K562 (cell line): ENCODE measurements at regions not wholly inside any gene's neighbourhood (a gene's known extent, or its start where the extent isn't known, plus 50 kb on each side); places are given as distances from the start of the nearest gene placed in this dataset.

Source experiments
- ATAC-seq: fragments of 200-7000 bp; cut with Tn5 transposase; 3 replicates; pipeline ENCODE4 v1.9.1; 2020; ENCODE audit warnings: moderate library complexity
- BruUV-seq: library from RNA; stranded (reverse); fragments of 400-500 nt; replicated peaks from 2 replicates; lab custom pipeline; 2021; lab: Mats Ljungman, UMichigan
- CTCF ChIA-PET: fragments of 300-600 bp; formaldehyde crosslinking; extraction: SDS; loops from one replicate; lab custom pipeline; 2021; ENCODE audit warnings: low intra/inter-chr PET ratio; lab: Yijun Ruan, JAX
- POLR2A ChIA-PET: fragments of 300-600, 350-650 bp; sonication (Branson Sonifier 250); formaldehyde crosslinking; extraction: SDS; loops from one replicate; lab custom pipeline; 2021; ENCODE audit warnings: antibody characterized with exemption, inconsistent platforms; lab: Yijun Ruan, JAX
- DNase-seq, 4 experiments: peaks; one replicate each; pipeline versions ENCODE4 v3.0.0 to v3.0.0-alpha.2; 2011 to 2018; ENCODE audit warnings: low spot score in 3 of 4, mixed read lengths in 3 of 4; ENCODE audit errors: extremely low read depth in 1 of 4
- FAIRE-seq: peaks from 2 replicates; lab custom pipeline; 2011; peaks lifted over from hg19 to GRCh38; lab: Jason Lieb, UNC
- H2AFZ ChIP-seq: 2 replicates; pipeline ENCODE4 v1.6.0; 2011; ENCODE audit warnings: low read depth, low read length, control low read depth, inconsistent platforms
- H3K27ac ChIP-seq: fragments of 200-600 bp; 3 replicates; pipeline ENCODE4 v1.8.0; 2011; ENCODE audit warnings: low read depth, mild to moderate bottlenecking, control low read depth, inconsistent platforms, low read length, moderate library complexity, mixed read lengths; ENCODE audit errors: extremely low read depth
- H3K27me3 ChIP-seq, 2 experiments: fragments of 300-600 bp in 1 of 2; 2 replicates in 1 of 2; 3 replicates in 1 of 2; pipeline versions ENCODE4 v1.6.0 to v1.8.0; 2011; ENCODE audit warnings: inconsistent platforms in 2 of 2, low read length in 2 of 2, mild to moderate bottlenecking in 1 of 2, mixed read lengths in 1 of 2, moderate library complexity in 1 of 2; ENCODE audit not compliant: control insufficient read depth in 2 of 2, insufficient read depth in 2 of 2
- H3K36me3 ChIP-seq: fragments of 300-600 bp; 3 replicates; pipeline ENCODE4 v1.8.0; 2011; ENCODE audit warnings: mild to moderate bottlenecking, low read length, inconsistent platforms; ENCODE audit not compliant: control insufficient read depth, insufficient read depth
- H3K4me1 ChIP-seq, 2 experiments: fragments of 200-600 bp in 1 of 2; replicated peaks in 1 of 2; 2 replicates in 1 of 2; 3 replicates in 1 of 2; pipeline versions ENCODE4 v1.5.1 to v1.8.0; 2011; ENCODE audit warnings: inconsistent platforms in 2 of 2, low read length in 2 of 2, mild to moderate bottlenecking in 1 of 2, mixed read lengths in 1 of 2, moderate library complexity in 1 of 2; ENCODE audit not compliant: control insufficient read depth in 2 of 2, insufficient read depth in 2 of 2
- H3K4me2 ChIP-seq: 2 replicates; pipeline ENCODE4 v1.6.1; 2011; ENCODE audit warnings: low read length, control low read depth, inconsistent platforms, mixed read lengths; ENCODE audit not compliant: insufficient read depth
- H3K4me3 ChIP-seq: fragments of 200-600 bp; sonication (generic), shearing (Covaris generic); 2 replicates; pipeline ENCODE4 v1.5.1; 2016; ENCODE audit warnings: control low read depth, inconsistent platforms
- H3K79me2 ChIP-seq: fragments of 200-600 bp; 3 replicates; pipeline ENCODE4 v1.8.0; 2011; ENCODE audit warnings: low read length, inconsistent platforms; ENCODE audit not compliant: control insufficient read depth, insufficient read depth
- H3K9ac ChIP-seq, 2 experiments: 2 replicates each; pipeline versions ENCODE4 v1.6.0 to v1.6.1; 2011; ENCODE audit warnings: low read depth in 2 of 2, low read length in 2 of 2, control low read depth in 1 of 2, inconsistent platforms in 1 of 2, mild to moderate bottlenecking in 1 of 2, mixed read lengths in 1 of 2; ENCODE audit not compliant: insufficient read depth in 1 of 2
- H3K9me1 ChIP-seq: one replicate; pipeline ENCODE4 v1.6.0; 2011; ENCODE audit warnings: inconsistent platforms, mild to moderate bottlenecking, low read length, moderate library complexity; ENCODE audit not compliant: control insufficient read depth, insufficient read depth
- H3K9me3 ChIP-seq: replicated peaks from 2 replicates; pipeline ENCODE4 v1.5.1; 2011; ENCODE audit warnings: low read depth, low read length, inconsistent platforms; ENCODE audit not compliant: control insufficient read depth, insufficient read depth
- H4K20me1 ChIP-seq: replicated peaks from 2 replicates; pipeline ENCODE4 v1.6.1; 2011; ENCODE audit warnings: low read length, inconsistent platforms, mixed read lengths; ENCODE audit not compliant: control insufficient read depth, insufficient read depth
- ARID1B ChIP-seq: fragments of 450-650 bp; IDR thresholded peaks from 2 replicates; pipeline ENCODE4 v1.6.1; 2016; ENCODE audit warnings: antibody characterized with exemption, mild to moderate bottlenecking, inconsistent platforms
- C11orf30 ChIP-seq: fragments of 450-650 bp; IDR thresholded peaks from 2 replicates; pipeline ENCODE4 v1.6.1; 2016; ENCODE audit warnings: low read depth, mild to moderate bottlenecking
- CXXC5 ChIP-seq: fragments of 250-450 bp; sonication (Bioruptor Pico); IDR thresholded peaks from 2 replicates; pipeline ENCODE4 v1.8.0; 2022; ENCODE audit warnings: inconsistent platforms, mild to moderate bottlenecking, moderate library complexity
- DPF2 ChIP-seq: fragments of 450-650 bp; IDR thresholded peaks from 2 replicates; pipeline ENCODE4 v1.6.1; 2016
- ETV1 ChIP-seq: fragments of 450-650 bp; conservative IDR thresholded peaks from 2 replicates; pipeline ENCODE4 v1.6.1; 2016; ENCODE audit warnings: missing genetic modification characterization, control low read depth, low read depth, missing compliant biosample characterization
- ETV5 ChIP-seq: sonication (generic); formaldehyde crosslinking; IDR thresholded peaks from 2 replicates; pipeline ENCODE4 v1.4.0; 2020; ENCODE audit warnings: low read depth, mild to moderate bottlenecking, missing genetic modification reagents
- EWSR1 ChIP-seq: fragments of 450-650 bp; IDR thresholded peaks from 2 replicates; pipeline ENCODE4 v1.6.1; 2018; ENCODE audit warnings: borderline replicate concordance, mild to moderate bottlenecking, low read depth, moderate library complexity; ENCODE audit not compliant: partially characterized antibody
- MTA2 ChIP-seq: fragments of 450-650 bp; IDR thresholded peaks from 2 replicates; pipeline ENCODE4 v1.6.1; 2016; ENCODE audit warnings: low read depth
- PHF20 ChIP-seq: fragments of 450-650 bp; IDR thresholded peaks from 2 replicates; pipeline ENCODE4 v1.6.1; 2018; ENCODE audit not compliant: partially characterized antibody
- SETDB1 ChIP-seq: IDR thresholded peaks from one replicate; pipeline ENCODE4 v1.6.1; 2012; ENCODE audit warnings: low read length, control low read depth, inconsistent platforms
- SMARCE1 ChIP-seq: fragments of 450-650 bp; IDR thresholded peaks from 2 replicates; pipeline ENCODE4 v1.7.1; 2016; ENCODE audit warnings: mild to moderate bottlenecking
- ZNF133 ChIP-seq: fragments of 250-450 bp; sonication (Bioruptor Pico); IDR thresholded peaks from 2 replicates; pipeline ENCODE4 v1.4.0; 2020; ENCODE audit warnings: mild to moderate bottlenecking
- WGBS: fragments of 100-300 bp; shearing (Covaris generic); methylation state at CpG from one replicate; pipeline ENCODE4 v1.1.6; 2016; ENCODE audit warnings: low coverage, mixed read lengths; ENCODE audit not compliant: insufficient coverage; ENCODE audit errors: missing lambda C conversion rate; 5-methylcytosine and 5-hydroxymethylcytosine counted together
- in situ Hi-C: fragments of 300-500 bp; cut with MboI; formaldehyde crosslinking; loops from 4 replicates; pipeline ENCODE4 v1.15.0; 2018; ENCODE audit warnings: inconsistent platforms, mixed read lengths
- intact Hi-C: fragments of 100-400 bp; cut with micrococcal nuclease; formaldehyde crosslinking; loops from 2 replicates; pipeline ENCODE4 v1.14.2; 2022
- TF ChIP-seq, protein P1 (sequence below): fragments of 450-650 bp; formaldehyde crosslinking; IDR thresholded peaks from 2 replicates; pipeline ENCODE4 v1.4.0; 2020; ENCODE audit warnings: mild to moderate bottlenecking, moderate library complexity
- TF ChIP-seq, protein P2 (sequence below): fragments of 200-400 bp; formaldehyde crosslinking; IDR thresholded peaks from 2 replicates; pipeline ENCODE4 v1.6.1; 2017; ENCODE audit warnings: mild to moderate bottlenecking, low read depth, low read length, moderate library complexity
- TF ChIP-seq, protein P3 (sequence below): fragments of 450-650 bp; IDR thresholded peaks from 2 replicates; pipeline ENCODE4 v1.6.1; 2016; ENCODE audit warnings: antibody characterized with exemption

- Histone ChIP-seq H3K4me3 (no peak overlapping the region), H3K36me3 (no peaks in the 10 kb centered on the region), H3K79me2 (no peaks in the 10 kb centered on the region), H2AFZ (0 out of 2 replicates have a peak overlapping the region, but pooled peaks have one; percentile 59), H3K27ac (no peak overlapping the region), H3K9ac (no peak overlapping the region), H4K20me1 (no peaks in the 10 kb centered on the region), H3K9me1 (no peaks in the 10 kb centered on the region), H3K27me3 (no peaks in the 10 kb centered on the region), H3K4me2 (peak overlapping the region; percentile 18; the same call in 1 of the 2 replicates), H3K4me1 (peaks cover 0 to 9% of the 10 kb centered on the region in 2 experiments; a peak in 2 of 5 replicates), H3K9me3 (no peaks in the 10 kb centered on the region)
- ChIA-PET POLR2A (interaction anchor here (1.5 kb wide), 1 partner anchor 16 kb away, joined by 3 read pairs; no protein-coding TSS in a partner anchor), CTCF (no interaction called here)
- no TSS peak for BruUV-seq
- in situ Hi-C loops, result no loop called here
- WGBS, result 0% methylated on average over 2 of the region's 2 CpGs
- peak; percentile 67 for FAIRE-seq
- ATAC-seq, result peak; percentile 42; the same call in 2 of the 3 replicates
- peak in 2 of 4 experiments; percentile 25 to 38 for DNase-seq
- intact Hi-C loops, result no loop called here
- TF ChIP-seq CXXC5, result no peak
- peak; percentile 31; the same call in 1 of the 2 replicates for TF ChIP-seq SMARCE1
- TF ChIP-seq PHF20, result no peak
- TF ChIP-seq MTA2, result peak; percentile 35; the same call in 1 of the 2 replicates
- TF ChIP-seq EWSR1, result no peak
- TF ChIP-seq, protein P1, sequence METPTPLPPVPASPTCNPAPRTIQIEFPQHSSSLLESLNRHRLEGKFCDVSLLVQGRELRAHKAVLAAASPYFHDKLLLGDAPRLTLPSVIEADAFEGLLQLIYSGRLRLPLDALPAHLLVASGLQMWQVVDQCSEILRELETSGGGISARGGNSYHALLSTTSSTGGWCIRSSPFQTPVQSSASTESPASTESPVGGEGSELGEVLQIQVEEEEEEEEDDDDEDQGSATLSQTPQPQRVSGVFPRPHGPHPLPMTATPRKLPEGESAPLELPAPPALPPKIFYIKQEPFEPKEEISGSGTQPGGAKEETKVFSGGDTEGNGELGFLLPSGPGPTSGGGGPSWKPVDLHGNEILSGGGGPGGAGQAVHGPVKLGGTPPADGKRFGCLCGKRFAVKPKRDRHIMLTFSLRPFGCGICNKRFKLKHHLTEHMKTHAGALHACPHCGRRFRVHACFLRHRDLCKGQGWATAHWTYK (CRISPR knock-in tag), result no peak
- TF ChIP-seq, protein P2, sequence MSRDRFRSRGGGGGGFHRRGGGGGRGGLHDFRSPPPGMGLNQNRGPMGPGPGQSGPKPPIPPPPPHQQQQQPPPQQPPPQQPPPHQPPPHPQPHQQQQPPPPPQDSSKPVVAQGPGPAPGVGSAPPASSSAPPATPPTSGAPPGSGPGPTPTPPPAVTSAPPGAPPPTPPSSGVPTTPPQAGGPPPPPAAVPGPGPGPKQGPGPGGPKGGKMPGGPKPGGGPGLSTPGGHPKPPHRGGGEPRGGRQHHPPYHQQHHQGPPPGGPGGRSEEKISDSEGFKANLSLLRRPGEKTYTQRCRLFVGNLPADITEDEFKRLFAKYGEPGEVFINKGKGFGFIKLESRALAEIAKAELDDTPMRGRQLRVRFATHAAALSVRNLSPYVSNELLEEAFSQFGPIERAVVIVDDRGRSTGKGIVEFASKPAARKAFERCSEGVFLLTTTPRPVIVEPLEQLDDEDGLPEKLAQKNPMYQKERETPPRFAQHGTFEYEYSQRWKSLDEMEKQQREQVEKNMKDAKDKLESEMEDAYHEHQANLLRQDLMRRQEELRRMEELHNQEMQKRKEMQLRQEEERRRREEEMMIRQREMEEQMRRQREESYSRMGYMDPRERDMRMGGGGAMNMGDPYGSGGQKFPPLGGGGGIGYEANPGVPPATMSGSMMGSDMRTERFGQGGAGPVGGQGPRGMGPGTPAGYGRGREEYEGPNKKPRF, result no peak
- TF ChIP-seq, protein P3, sequence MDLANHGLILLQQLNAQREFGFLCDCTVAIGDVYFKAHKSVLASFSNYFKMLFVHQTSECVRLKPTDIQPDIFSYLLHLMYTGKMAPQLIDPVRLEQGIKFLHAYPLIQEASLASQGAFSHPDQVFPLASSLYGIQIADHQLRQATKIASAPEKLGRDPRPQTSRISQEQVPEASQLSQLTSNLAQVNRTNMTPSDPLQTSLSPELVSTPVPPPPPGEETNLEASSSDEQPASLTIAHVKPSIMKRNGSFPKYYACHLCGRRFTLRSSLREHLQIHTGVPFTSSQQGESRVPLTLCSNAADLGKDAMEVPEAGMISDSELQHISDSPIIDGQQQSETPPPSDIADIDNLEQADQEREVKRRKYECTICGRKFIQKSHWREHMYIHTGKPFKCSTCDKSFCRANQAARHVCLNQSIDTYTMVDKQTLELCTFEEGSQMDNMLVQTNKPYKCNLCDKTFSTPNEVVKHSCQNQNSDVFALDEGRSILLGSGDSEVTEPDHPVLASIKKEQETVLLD, result no peak
- peak; percentile 51; the same call in 1 of the 2 replicates for TF ChIP-seq DPF2
- TF ChIP-seq ETV1 (tag), result no peak
- no peak for TF ChIP-seq ZNF133
- TF ChIP-seq C11orf30, result no peak
- TF ChIP-seq SETDB1, result no peak
- peak; percentile 71 for TF ChIP-seq ARID1B
- TF ChIP-seq ETV5, result no peak
Measured at GRCh38 chr2:217289907-217290280, 430.0 kb upstream of the TNP1 start.
